WI38 (cell line): ENCODE measurements at regions not wholly inside any gene's neighbourhood (a gene's known extent, or its start where the extent isn't known, plus 50 kb on each side); places are given as distances from the start of the nearest gene placed in this dataset.

Experiments
- H3K4me3 ChIP-seq: 2 replicates; pipeline ENCODE4 v1.5.1; 2011; ENCODE audit warnings: low read depth, mild to moderate bottlenecking, control low read depth, low read length
- CTCF ChIP-seq: IDR thresholded peaks from 2 replicates; pipeline ENCODE4 v1.5.1; 2012; ENCODE audit warnings: low read depth, mild to moderate bottlenecking, control low read depth, low read length

- H3K4me3 ChIP-seq, result no peak overlapping the region
- TF ChIP-seq CTCF, result no peak
Measured at GRCh38 chr13:72586518-72586917, 140.9 kb downstream of the MZT1 start.

GRCh38 chr13:72585254-72585653, 142.2 kb downstream of the MZT1 start:
- H3K4me3 ChIP-seq, result no peak overlapping the region
- TF ChIP-seq CTCF, result no peak

- no peak for TF ChIP-seq CTCF
- H3K4me3 ChIP-seq, result no peak overlapping the region
Measured at GRCh38 chr13:72571191-72571590, 156.2 kb downstream of the MZT1 start.

- H3K4me3 ChIP-seq, result no peak overlapping the region
- TF ChIP-seq CTCF, result no peak
Measured at GRCh38 chr13:72570019-72570418, 157.4 kb downstream of the MZT1 start.

GRCh38 chr13:72567566-72567965, 159.9 kb downstream of the MZT1 start:
- TF ChIP-seq CTCF, result no peak
- H3K4me3 ChIP-seq, result no peak overlapping the region

- no peak for TF ChIP-seq CTCF
- H3K4me3 ChIP-seq, result no peak overlapping the region
Measured at GRCh38 chr13:72566526-72566925, 160.9 kb downstream of the MZT1 start.

- TF ChIP-seq CTCF, result no peak
Measured at GRCh38 chr13:72565893-72566292, 161.5 kb downstream of the MZT1 start.

More at GRCh38 chr13:72565893-72566292, 161.5 kb downstream of the MZT1 start:
- no peak overlapping the region for H3K4me3 ChIP-seq
